Astrocyte (in vitro differentiated cells and primary cell): ENCODE measurements at regions not wholly inside any gene's neighbourhood (a gene's known extent, or its start where the extent isn't known, plus 50 kb on each side); places are given as distances from the start of the nearest gene placed in this dataset.

Experiments
- DNase-seq: peaks from one replicate; pipeline ENCODE4 v3.0.0-alpha.2; 2010; ENCODE audit warnings: low read depth
- FAIRE-seq: peaks from 2 replicates; lab custom pipeline; 2011; peaks lifted over from hg19 to GRCh38; lab: Jason Lieb, UNC
- H2AFZ ChIP-seq: 2 replicates; pipeline ENCODE4 v1.6.0; 2012; ENCODE audit warnings: low read depth, low read length, inconsistent platforms
- H3K27ac ChIP-seq: 2 replicates; pipeline ENCODE4 v1.5.1; 2011; ENCODE audit warnings: low read depth, low read length, inconsistent platforms
- H3K27me3 ChIP-seq: 2 replicates; pipeline ENCODE4 v1.6.0; 2011; ENCODE audit warnings: low read length, inconsistent platforms; ENCODE audit not compliant: insufficient read depth
- H3K36me3 ChIP-seq: 2 replicates; pipeline ENCODE4 v1.5.1; 2011; ENCODE audit warnings: low read length, inconsistent platforms; ENCODE audit not compliant: insufficient read depth
- H3K4me1 ChIP-seq: 2 replicates; pipeline ENCODE4 v1.5.1; 2011; ENCODE audit warnings: low read length, inconsistent platforms; ENCODE audit not compliant: insufficient read depth
- H3K4me2 ChIP-seq: 2 replicates; pipeline ENCODE4 v1.6.0; 2012; ENCODE audit warnings: low read length, inconsistent platforms
- H3K4me3 ChIP-seq: 2 replicates; pipeline ENCODE4 v1.5.1; 2011; ENCODE audit warnings: low read depth, mild to moderate bottlenecking, low read length, inconsistent platforms; ENCODE audit not compliant: insufficient read depth
- H3K79me2 ChIP-seq: 2 replicates; pipeline ENCODE4 v1.6.0; 2012; ENCODE audit warnings: mild to moderate bottlenecking, low read length, inconsistent platforms; ENCODE audit not compliant: insufficient read depth
- H3K9ac ChIP-seq: 2 replicates; pipeline ENCODE4 v1.6.0; 2012; ENCODE audit warnings: mild to moderate bottlenecking, low read length, inconsistent platforms
- H3K9me3 ChIP-seq: 2 replicates; pipeline ENCODE4 v1.5.1; 2012; ENCODE audit warnings: low read depth, mild to moderate bottlenecking, low read length, inconsistent platforms; ENCODE audit not compliant: insufficient read depth
- H4K20me1 ChIP-seq: 2 replicates; pipeline ENCODE4 v1.6.0; 2012; ENCODE audit warnings: low read length, inconsistent platforms; ENCODE audit not compliant: insufficient read depth
- H3K27ac Mint-ChIP-seq: one replicate; pipeline ENCODE4 v1.8.0; 2021; ENCODE audit warnings: mild to moderate bottlenecking, mixed read lengths; ENCODE audit not compliant: unreplicated experiment
- H3K27me3 Mint-ChIP-seq: one replicate; pipeline ENCODE4 v1.8.0; 2021; ENCODE audit warnings: low read depth, mixed read lengths; ENCODE audit not compliant: unreplicated experiment
- H3K36me3 Mint-ChIP-seq: one replicate; pipeline ENCODE4 v1.8.0; 2021; ENCODE audit warnings: low read depth, mixed read lengths; ENCODE audit not compliant: unreplicated experiment
- H3K4me1 Mint-ChIP-seq: one replicate; pipeline ENCODE4 v1.8.0; 2021; ENCODE audit warnings: low read depth, mixed read lengths; ENCODE audit not compliant: unreplicated experiment
- H3K4me3 Mint-ChIP-seq: one replicate; pipeline ENCODE4 v1.8.0; 2021; ENCODE audit warnings: mild to moderate bottlenecking, moderate library complexity, mixed read lengths; ENCODE audit not compliant: unreplicated experiment
- H3K9me3 Mint-ChIP-seq: one replicate; pipeline ENCODE4 v1.8.0; 2021; ENCODE audit warnings: mild to moderate bottlenecking, mixed read lengths; ENCODE audit not compliant: unreplicated experiment
- CTCF ChIP-seq: IDR thresholded peaks from 2 replicates; pipeline ENCODE4 v1.5.1; 2011; ENCODE audit warnings: low read depth, mild to moderate bottlenecking, inconsistent platforms, low read length, moderate library complexity; ENCODE audit not compliant: insufficient read depth
- EZH2 ChIP-seq: IDR thresholded peaks from 2 replicates; pipeline ENCODE4 v1.6.1; 2012; ENCODE audit warnings: mild to moderate bottlenecking, low read length, inconsistent platforms; ENCODE audit not compliant: insufficient read depth

- Histone ChIP-seq H3K9me3 (no peaks in the 10 kb centered on the region), H2AFZ (no peak overlapping the region), H3K4me3 (no peak overlapping the region), H4K20me1 (no peaks in the 10 kb centered on the region), H3K4me1 (no peaks in the 10 kb centered on the region), H3K27ac (no peak overlapping the region), H3K9ac (no peak overlapping the region), H3K27me3 (no peaks in the 10 kb centered on the region), H3K36me3 (no peaks in the 10 kb centered on the region), H3K4me2 (no peak overlapping the region), H3K79me2 (no peaks in the 10 kb centered on the region)
- TF ChIP-seq EZH2 (no peak), CTCF (no peak)
- DNase-seq (no peak), FAIRE-seq (no peak)
- Mint-ChIP-seq H3K4me1 (no peaks in the 10 kb centered on the region), H3K27me3 (no peaks in the 10 kb centered on the region), H3K9me3 (no peaks in the 10 kb centered on the region), H3K27ac (no peak overlapping the region), H3K36me3 (no peaks in the 10 kb centered on the region), H3K4me3 (no peak overlapping the region)
Measured at GRCh38 chr7:145224775-145225174, 388.9 kb upstream of the TPK1 start.

GRCh38 chr7:145219461-145219860 is 383.6 kb upstream of the TPK1 start:
- Histone ChIP-seq H4K20me1 (no peaks in the 10 kb centered on the region), H3K9ac (no peak overlapping the region), H3K4me1 (no peaks in the 10 kb centered on the region), H3K9me3 (no peaks in the 10 kb centered on the region), H2AFZ (no peak overlapping the region), H3K4me3 (no peak overlapping the region), H3K4me2 (no peak overlapping the region), H3K79me2 (no peaks in the 10 kb centered on the region), H3K36me3 (no peaks in the 10 kb centered on the region), H3K27ac (no peak overlapping the region), H3K27me3 (no peaks in the 10 kb centered on the region)
- TF ChIP-seq EZH2 (no peak), CTCF (no peak)
- no peaks in the 10 kb centered on the region for H3K4me1 Mint-ChIP-seq
- no peaks in the 10 kb centered on the region for H3K9me3 Mint-ChIP-seq
- FAIRE-seq: no peak
- H3K4me3 Mint-ChIP-seq: no peak overlapping the region
- H3K27ac Mint-ChIP-seq: no peak overlapping the region
- no peaks in the 10 kb centered on the region for H3K36me3 Mint-ChIP-seq
- H3K27me3 Mint-ChIP-seq: no peaks in the 10 kb centered on the region
- DNase-seq: no peak

- FAIRE-seq: no peak
- Mint-ChIP-seq H3K27me3 (no peaks in the 10 kb centered on the region), H3K36me3 (no peaks in the 10 kb centered on the region), H3K4me3 (no peak overlapping the region), H3K27ac (no peak overlapping the region), H3K9me3 (no peaks in the 10 kb centered on the region), H3K4me1 (no peaks in the 10 kb centered on the region)
- Histone ChIP-seq H4K20me1 (no peaks in the 10 kb centered on the region), H3K27me3 (no peaks in the 10 kb centered on the region), H3K79me2 (no peaks in the 10 kb centered on the region), H3K4me1 (no peaks in the 10 kb centered on the region), H3K4me3 (no peak overlapping the region), H3K36me3 (no peaks in the 10 kb centered on the region), H2AFZ (no peak overlapping the region), H3K4me2 (no peak overlapping the region), H3K9ac (no peak overlapping the region), H3K9me3 (peaks cover 3% of the 10 kb centered on the region), H3K27ac (no peak overlapping the region)
- TF ChIP-seq CTCF: no peak
- no peak for DNase-seq
Measured at GRCh38 chr7:145216866-145217265, 381.0 kb upstream of the TPK1 start.
